Mesenchymal stem cell (in vitro differentiated cells and primary cell): ENCODE measurements at regions not wholly inside any gene's neighbourhood (a gene's known extent, or its start where the extent isn't known, plus 50 kb on each side); places are given as distances from the start of the nearest gene placed in this dataset.

ENCODE experiments used
- DNase-seq: peaks from one replicate; pipeline ENCODE4 v3.0.0-alpha.2; 2013
- H2AFZ ChIP-seq: one replicate; pipeline ENCODE4 v1.6.1; 2013; ENCODE audit warnings: low read depth, mild to moderate bottlenecking, control low read depth, inconsistent platforms, low read length, moderate library complexity
- H2AK5ac ChIP-seq: 2 replicates; pipeline ENCODE4 v1.6.1; 2013; ENCODE audit warnings: low read length, moderate library complexity, mild to moderate bottlenecking, inconsistent platforms; ENCODE audit not compliant: severe bottlenecking
- H2BK120ac ChIP-seq: one replicate; pipeline ENCODE4 v1.6.1; 2013; ENCODE audit warnings: low read depth, mild to moderate bottlenecking, inconsistent platforms, low read length, moderate library complexity
- H2BK12ac ChIP-seq, 2 experiments: one replicate each; pipeline ENCODE4 v1.6.1; 2013; ENCODE audit warnings: inconsistent platforms in 2 of 2, low read length in 2 of 2, mild to moderate bottlenecking in 2 of 2, moderate library complexity in 2 of 2, control low read depth in 1 of 2
- H2BK15ac ChIP-seq: one replicate; pipeline ENCODE4 v1.6.1; 2013; ENCODE audit warnings: mild to moderate bottlenecking, low read depth, inconsistent platforms; ENCODE audit not compliant: poor library complexity, severe bottlenecking
- H2BK5ac ChIP-seq: 2 replicates; pipeline ENCODE4 v1.6.1; 2013; ENCODE audit warnings: low read depth, mild to moderate bottlenecking, low read length, control low read depth, inconsistent platforms; ENCODE audit not compliant: poor library complexity, severe bottlenecking
- H3K14ac ChIP-seq, 2 experiments: one replicate each; pipeline ENCODE4 v1.6.1; 2013; ENCODE audit warnings: inconsistent platforms in 2 of 2, low read length in 2 of 2, control low read depth in 1 of 2, mild to moderate bottlenecking in 1 of 2, moderate library complexity in 1 of 2
- H3K18ac ChIP-seq, 2 experiments: one replicate each; pipeline ENCODE4 v1.6.1; 2013; ENCODE audit warnings: inconsistent platforms in 2 of 2, low read length in 2 of 2, control low read depth in 1 of 2, low read depth in 1 of 2, mild to moderate bottlenecking in 1 of 2
- H3K23ac ChIP-seq, 2 experiments: one replicate each; pipeline ENCODE4 v1.6.1; 2013; ENCODE audit warnings: inconsistent platforms in 2 of 2, low read length in 2 of 2, mild to moderate bottlenecking in 2 of 2, moderate library complexity in 2 of 2, control low read depth in 1 of 2
- H3K27ac ChIP-seq: 2 replicates; pipeline ENCODE4 v1.5.1; 2013; ENCODE audit warnings: mild to moderate bottlenecking, moderate library complexity, low read length, control low read depth, inconsistent platforms; ENCODE audit not compliant: poor library complexity, severe bottlenecking
- H3K27me3 ChIP-seq, 2 experiments: 2 replicates each; pipeline versions ENCODE4 v1.6.1 to v1.7.0; 2013; ENCODE audit warnings: low read length in 2 of 2, mild to moderate bottlenecking in 2 of 2, moderate library complexity in 2 of 2, control low read depth in 1 of 2, inconsistent platforms in 1 of 2; ENCODE audit not compliant: control insufficient read depth in 1 of 2, insufficient read depth in 1 of 2
- H3K36me3 ChIP-seq, 2 experiments: 2 replicates each; pipeline versions ENCODE4 v1.6.1 to v1.7.0; 2013; ENCODE audit warnings: low read length in 2 of 2, control low read depth in 1 of 2, inconsistent platforms in 1 of 2, low read depth in 1 of 2, mild to moderate bottlenecking in 1 of 2; ENCODE audit not compliant: insufficient read depth in 2 of 2, control insufficient read depth in 1 of 2
- H3K4ac ChIP-seq, 2 experiments: one replicate each; pipeline ENCODE4 v1.6.1; 2013; ENCODE audit warnings: inconsistent platforms in 2 of 2, low read length in 2 of 2, mild to moderate bottlenecking in 2 of 2, moderate library complexity in 2 of 2, control low read depth in 1 of 2, low read depth in 1 of 2
- H3K4me1 ChIP-seq: 2 replicates; pipeline ENCODE4 v1.6.1; 2013; ENCODE audit warnings: low read depth, low read length, control low read depth; ENCODE audit not compliant: control insufficient read depth, insufficient read depth
- H3K4me2 ChIP-seq: 2 replicates; pipeline ENCODE4 v1.6.1; 2013; ENCODE audit warnings: low read length, mild to moderate bottlenecking, inconsistent platforms; ENCODE audit not compliant: poor library complexity, severe bottlenecking
- H3K4me3 ChIP-seq, 2 experiments: 2 replicates each; pipeline versions ENCODE4 v1.5.1 to v1.7.0; 2013; ENCODE audit warnings: low read length in 2 of 2, mild to moderate bottlenecking in 2 of 2, control low read depth in 1 of 2, low read depth in 1 of 2; ENCODE audit not compliant: insufficient read depth in 1 of 2
- H3K79me1 ChIP-seq: replicated peaks from 2 replicates; pipeline ENCODE4 v1.6.1; 2013; ENCODE audit warnings: mild to moderate bottlenecking, control low read depth, low read length, inconsistent platforms; ENCODE audit not compliant: poor library complexity, severe bottlenecking
- H3K9ac ChIP-seq: 2 replicates; pipeline ENCODE4 v1.7.0; 2013; ENCODE audit warnings: mild to moderate bottlenecking, low read length, moderate library complexity
- H3K9me3 ChIP-seq: 2 replicates; pipeline ENCODE4 v1.7.0; 2013; ENCODE audit warnings: mild to moderate bottlenecking, low read length; ENCODE audit not compliant: control insufficient read depth
- H4K8ac ChIP-seq: one replicate; pipeline ENCODE4 v1.6.1; 2013; ENCODE audit warnings: inconsistent platforms, mild to moderate bottlenecking, low read length, moderate library complexity
- H4K91ac ChIP-seq: one replicate; pipeline ENCODE4 v1.6.1; 2013; ENCODE audit warnings: mild to moderate bottlenecking, low read length, inconsistent platforms
- WGBS: methylation state at CpG from one replicate; pipeline ENCODE4 v1.1.7; 2013; ENCODE audit warnings: mixed read lengths; 5-methylcytosine and 5-hydroxymethylcytosine counted together

DNA sequence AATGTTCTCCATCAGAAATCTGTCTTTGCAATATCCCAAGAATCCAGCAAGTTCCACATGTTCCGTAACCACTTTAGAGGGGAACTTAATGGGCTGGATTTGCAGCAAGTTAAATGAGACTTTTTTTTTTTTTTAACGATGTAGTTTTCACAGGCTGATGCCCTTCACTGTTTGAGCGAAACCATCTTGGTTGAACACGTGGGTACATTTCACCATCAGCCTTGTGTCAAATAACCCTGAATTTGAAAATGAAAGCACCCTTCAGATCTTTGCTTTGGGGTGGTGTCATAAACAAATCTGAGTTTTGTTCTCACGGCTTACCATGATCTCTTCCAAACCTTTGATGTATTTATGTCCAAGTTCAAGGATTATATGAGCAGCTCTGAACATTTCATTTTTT lies 73.7 kb upstream of the EXOC2 start:
- 87% methylated on average over 5 of the region's 5 CpGs for whole genome bisulfite sequencing
- no peak overlapping the region for H2BK120ac ChIP-seq
- no peak overlapping the region for H4K8ac ChIP-seq
- no peaks in the 10 kb centered on the region for H3K4me1 ChIP-seq
- H3K18ac ChIP-seq: no peak overlapping the region
- H3K4me3 ChIP-seq: no peak overlapping the region
- no peak overlapping the region for H3K27ac ChIP-seq
- no peaks in the 10 kb centered on the region for H3K9me3 ChIP-seq
- H2AK5ac ChIP-seq: no peak overlapping the region
- no peak overlapping the region for H3K4me2 ChIP-seq
- no peak overlapping the region for H3K9ac ChIP-seq
- no peak overlapping the region for H4K91ac ChIP-seq
- H3K36me3 ChIP-seq: no peaks in the 10 kb centered on the region
- no peak overlapping the region for H2BK12ac ChIP-seq
- no peak overlapping the region for H2BK15ac ChIP-seq
- no peak for DNase-seq
- no peak overlapping the region for H2BK5ac ChIP-seq
- H3K79me1 ChIP-seq: no peaks in the 10 kb centered on the region
- no peak overlapping the region for H3K4ac ChIP-seq
- H3K27me3 ChIP-seq: peaks cover 14 to 49% of the 10 kb centered on the region in 2 experiments
- H3K14ac ChIP-seq: no peak overlapping the region
- no peak overlapping the region for H2AFZ ChIP-seq
- no peak overlapping the region for H3K23ac ChIP-seq

- H3K4me1 ChIP-seq: no peaks in the 10 kb centered on the region
- H2BK5ac ChIP-seq: no peak overlapping the region
- H3K4me2 ChIP-seq: no peak overlapping the region
- peak overlapping the region in 1 of 2 experiments; percentile 52 for H3K4me3 ChIP-seq
- no peaks in the 10 kb centered on the region for H3K9me3 ChIP-seq
- 88% methylated on average over 13 of the region's 13 CpGs for WGBS
- H3K27ac ChIP-seq: no peak overlapping the region
- H3K27me3 ChIP-seq: peaks cover 13 to 45% of the 10 kb centered on the region in 2 experiments
- no peak overlapping the region for H2AFZ ChIP-seq
- H2BK120ac ChIP-seq: no peak overlapping the region
- no peak overlapping the region for H2BK12ac ChIP-seq
- no peak overlapping the region for H3K9ac ChIP-seq
- no peak overlapping the region for H2BK15ac ChIP-seq
- H3K36me3 ChIP-seq: no peaks in the 10 kb centered on the region
- no peak overlapping the region for H4K8ac ChIP-seq
- no peak overlapping the region for H3K23ac ChIP-seq
- DNase-seq: no peak
- H3K4ac ChIP-seq: no peak overlapping the region
- H3K18ac ChIP-seq: no peak overlapping the region
- no peak overlapping the region for H3K14ac ChIP-seq
- H4K91ac ChIP-seq: no peak overlapping the region
- H2AK5ac ChIP-seq: no peak overlapping the region
- H3K79me1 ChIP-seq: no peaks in the 10 kb centered on the region
Observed at GRCh38 chr6:761997-762396, 69.1 kb upstream of the EXOC2 start.

DNA sequence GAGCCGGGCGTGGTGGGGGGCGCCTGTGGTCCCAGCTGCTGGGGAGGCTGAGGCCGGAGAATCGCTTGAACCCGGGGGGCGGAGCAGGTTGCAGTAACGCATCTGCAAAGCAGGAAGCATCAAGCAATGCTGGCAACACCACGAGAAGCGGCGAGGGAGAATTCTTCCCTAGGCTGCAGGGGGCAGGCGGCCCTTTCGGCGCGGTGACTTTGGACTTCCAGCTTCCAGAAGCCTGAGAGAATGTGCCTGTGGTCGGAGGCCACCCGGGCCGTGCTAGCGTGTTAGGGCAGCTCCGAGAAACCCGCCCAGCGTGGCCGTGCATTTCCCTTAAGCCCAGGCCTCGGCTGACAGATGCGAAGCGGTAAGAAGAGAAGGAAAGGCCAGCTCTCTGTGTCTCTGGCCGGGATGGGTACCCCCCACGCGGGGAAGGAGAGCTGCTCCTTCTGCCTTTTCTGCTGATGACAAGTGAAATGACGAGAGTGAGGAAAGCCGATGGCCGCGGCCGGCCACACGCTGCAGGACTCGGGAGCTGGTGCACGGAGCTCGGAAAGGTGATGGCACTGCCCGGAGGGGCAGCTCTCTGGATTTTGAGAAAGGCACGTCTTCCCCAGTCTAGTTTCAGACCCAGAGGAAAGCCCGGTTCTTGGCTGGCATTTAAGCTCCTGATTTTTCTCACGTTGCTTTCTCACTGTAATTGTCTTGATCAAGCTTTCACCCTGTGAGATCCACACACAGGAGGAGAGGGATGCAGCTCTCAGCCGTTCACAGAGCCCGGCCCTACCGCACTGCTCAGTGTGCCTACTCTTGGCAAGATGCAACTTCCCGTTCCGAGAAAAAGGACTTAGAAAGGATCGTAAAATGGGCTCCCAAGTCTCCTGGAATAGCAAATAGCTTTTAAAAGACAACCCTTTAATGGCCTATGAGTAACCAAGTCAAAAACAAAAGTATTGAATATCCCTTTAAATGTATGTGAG lies 68.3 kb upstream of the EXOC2 start:
- Histone ChIP-seq H3K9ac (no peak overlapping the region), H3K36me3 (no peaks in the 10 kb centered on the region), H3K23ac (no peak overlapping the region), H2BK12ac (no peak overlapping the region), H4K91ac (no peak overlapping the region), H2AK5ac (no peak overlapping the region), H3K27me3 (peaks cover 10 to 42% of the 10 kb centered on the region in 2 experiments), H2BK120ac (no peak overlapping the region), H3K4ac (no peak overlapping the region), H3K4me3 (peak overlapping the region in 1 of 2 experiments; percentile 52), H3K18ac (no peak overlapping the region), H3K4me1 (no peaks in the 10 kb centered on the region), H2BK15ac (no peak overlapping the region), H3K9me3 (no peaks in the 10 kb centered on the region), H3K79me1 (no peaks in the 10 kb centered on the region), H3K14ac (no peak overlapping the region), H3K27ac (no peak overlapping the region), H2BK5ac (no peak overlapping the region), H3K4me2 (no peak overlapping the region), H2AFZ (no peak overlapping the region), H4K8ac (no peak overlapping the region)
- WGBS: 88% methylated on average over 48 of the region's 48 CpGs
- DNase-seq: no peak

GRCh38 chr6:759729-760128 lies 66.8 kb upstream of the EXOC2 start:
- no peak overlapping the region for H3K9ac ChIP-seq

More at GRCh38 chr6:759729-760128, 66.8 kb upstream of the EXOC2 start:
- Histone ChIP-seq H2AFZ (no peak overlapping the region), H3K79me1 (no peaks in the 10 kb centered on the region), H2BK12ac (no peak overlapping the region), H3K27ac (no peak overlapping the region), H3K27me3 (peaks cover 5 to 30% of the 10 kb centered on the region in 2 experiments), H2AK5ac (no peak overlapping the region), H3K23ac (no peak overlapping the region), H3K14ac (no peak overlapping the region), H3K4ac (no peak overlapping the region), H3K36me3 (no peaks in the 10 kb centered on the region), H3K4me1 (peaks cover 2% of the 10 kb centered on the region), H3K18ac (no peak overlapping the region), H3K4me2 (no peak overlapping the region), H3K9me3 (no peaks in the 10 kb centered on the region), H3K4me3 (no peak overlapping the region), H4K8ac (no peak overlapping the region), H4K91ac (no peak overlapping the region), H2BK120ac (no peak overlapping the region), H2BK15ac (no peak overlapping the region), H2BK5ac (no peak overlapping the region)
- WGBS: 89% methylated on average over 2 of the region's 3 CpGs
- DNase-seq: no peak
